ENCODE measurements at regions not wholly inside any gene's neighbourhood (a gene's known extent, or its start where the extent isn't known, plus 50 kb on each side); places are given as distances from the start of the nearest gene placed in this dataset.
"Not testable (repeated sequence)": the region's sequence is repeated elsewhere in the genome, so short reads cannot be mapped to it uniquely, and the experiment has no call there.

DNA sequence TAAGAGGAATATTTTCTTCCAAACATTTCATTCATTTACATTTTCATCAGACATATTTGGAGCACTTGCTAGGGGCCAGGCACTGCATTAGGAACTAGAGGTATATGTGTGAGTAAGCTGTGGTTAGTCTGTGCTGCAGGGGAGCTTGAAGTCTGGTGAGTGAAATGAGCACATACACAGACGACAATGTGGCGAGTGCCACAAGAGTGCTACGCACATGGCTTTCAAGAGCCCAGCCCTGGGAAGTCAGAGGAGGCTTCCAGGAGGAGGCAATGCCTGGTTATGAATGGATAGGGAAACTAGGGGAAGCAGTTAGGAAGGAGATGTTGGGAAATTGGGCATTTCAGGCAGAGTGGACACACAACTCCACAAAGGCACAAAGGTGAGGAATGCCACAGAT lies 171.8 kb downstream of the IER5 start:
- DNase-seq = no peak

DNA sequence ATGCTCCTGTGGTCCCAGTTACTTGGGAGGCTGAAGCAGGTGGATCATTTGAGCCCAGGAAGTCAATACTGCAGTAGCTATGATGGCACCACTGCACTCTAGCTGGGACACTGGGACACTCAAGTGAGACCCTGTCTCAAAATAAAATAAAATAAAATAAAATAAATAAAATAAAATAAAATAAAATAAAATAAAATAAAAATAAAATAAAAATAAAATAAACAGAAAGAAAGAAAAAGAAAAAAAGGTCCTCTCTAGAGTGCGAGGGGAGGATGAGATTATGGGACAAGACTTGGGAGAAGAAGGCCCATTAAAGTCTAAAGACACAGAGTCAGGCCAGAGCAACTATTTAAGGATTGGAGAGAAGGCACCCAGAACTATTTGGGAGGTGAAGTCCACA lies 172.5 kb downstream of the IER5 start:
- DNase-seq = no peak

- DNase-seq = no peak
Observed at GRCh38 chr1:181262069-181262468, 173.6 kb downstream of the IER5 start.

DNA sequence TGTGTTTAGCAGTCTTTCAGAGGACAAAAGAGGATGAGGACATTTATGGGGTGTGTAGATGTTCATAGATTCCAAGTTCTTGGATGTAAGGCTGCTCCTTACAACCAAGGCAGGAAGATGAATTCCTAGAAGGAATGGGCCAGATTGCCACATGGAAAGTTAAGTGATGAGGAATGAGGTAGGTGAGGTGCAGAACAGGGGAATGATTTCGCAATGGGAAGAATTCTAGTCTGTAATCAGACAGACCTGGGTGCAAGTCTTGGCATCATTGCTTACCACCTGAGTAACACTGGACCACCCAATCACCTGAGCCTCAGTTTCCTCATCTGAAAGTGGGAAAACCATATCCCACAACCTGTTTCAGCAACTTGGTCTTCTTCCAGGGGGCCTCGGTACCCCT lies 174.9 kb downstream of the IER5 start:
- DNase-seq = no peak

DNA sequence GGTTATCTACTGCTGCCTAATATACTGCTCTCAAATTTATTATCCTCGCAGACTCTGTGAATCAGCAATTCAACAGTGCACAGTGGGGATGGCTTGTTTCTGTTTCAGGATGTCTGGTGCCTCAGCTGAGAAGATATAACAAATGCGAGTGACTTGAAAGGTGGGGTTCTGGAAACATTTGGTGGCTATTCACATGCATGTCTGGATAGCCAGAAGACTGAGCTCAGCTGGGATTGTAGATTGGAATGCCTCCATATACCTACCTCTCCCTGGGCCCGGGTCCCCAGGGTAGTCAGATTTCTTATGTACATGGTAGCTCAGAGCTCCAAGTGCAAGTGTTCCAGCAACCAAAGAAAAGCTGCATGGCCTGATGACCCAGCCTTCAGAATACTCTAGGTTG lies 176.3 kb downstream of the IER5 start:
- no peak for DNase-seq

- DNase-seq = no peak
Observed at GRCh38 chr1:181284978-181285377, 196.5 kb downstream of the IER5 start.

GRCh38 chr1:181295217-181295616 lies 188.1 kb upstream of the CACNA1E start:
- no peak for DNase-seq

GRCh38 chr1:181296180-181296579 lies 187.1 kb upstream of the CACNA1E start:
- no peak for DNase-seq

GRCh38 chr1:181308098-181308497 lies 175.2 kb upstream of the CACNA1E start:
- DNase-seq = no peak

GRCh38 chr1:181310560-181310959 lies 172.8 kb upstream of the CACNA1E start:
- DNase-seq = no peak

DNA sequence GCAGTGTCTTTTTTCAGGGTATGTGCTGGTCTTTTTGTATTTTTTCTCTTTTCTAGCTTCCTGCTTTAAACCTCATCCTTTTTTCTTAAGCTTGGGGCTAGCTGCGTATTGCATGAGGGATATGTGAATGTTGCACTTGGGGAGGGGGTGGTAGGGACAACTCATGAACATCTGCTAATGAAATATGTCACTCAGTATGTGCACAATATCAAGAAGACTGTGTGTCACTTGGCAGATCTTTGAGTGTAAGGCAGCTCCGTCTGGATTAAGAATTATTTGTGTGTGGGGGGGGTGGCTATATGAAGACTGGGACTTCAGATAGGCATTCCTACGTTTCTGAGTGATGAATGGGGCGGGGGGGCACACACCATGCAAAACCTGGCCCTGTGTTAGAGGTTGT lies 170.4 kb upstream of the CACNA1E start:
- DNase-seq = no peak

GRCh38 chr1:181313466-181313865 lies 169.9 kb upstream of the CACNA1E start:
- no peak for DNase-seq

DNA sequence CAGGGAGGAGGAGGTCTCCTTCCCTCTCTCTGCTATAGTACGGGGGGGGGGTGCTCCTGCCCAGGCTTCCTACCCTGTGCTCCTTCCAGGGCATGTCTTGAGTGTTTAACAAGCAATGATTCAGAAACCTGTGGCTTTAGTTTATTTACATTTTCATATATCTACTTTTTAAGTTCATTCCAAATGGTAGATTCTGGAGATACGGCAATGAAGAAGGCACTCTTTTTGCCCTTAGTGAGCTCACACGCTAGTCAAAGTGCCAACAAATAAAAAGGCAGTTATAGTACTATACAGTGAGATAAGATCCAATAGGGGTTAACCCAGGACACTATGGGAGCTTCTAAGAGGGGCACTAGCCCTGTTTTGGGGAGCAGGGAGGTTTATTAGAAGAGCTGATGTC lies 169.3 kb upstream of the CACNA1E start:
- no peak for DNase-seq

DNA sequence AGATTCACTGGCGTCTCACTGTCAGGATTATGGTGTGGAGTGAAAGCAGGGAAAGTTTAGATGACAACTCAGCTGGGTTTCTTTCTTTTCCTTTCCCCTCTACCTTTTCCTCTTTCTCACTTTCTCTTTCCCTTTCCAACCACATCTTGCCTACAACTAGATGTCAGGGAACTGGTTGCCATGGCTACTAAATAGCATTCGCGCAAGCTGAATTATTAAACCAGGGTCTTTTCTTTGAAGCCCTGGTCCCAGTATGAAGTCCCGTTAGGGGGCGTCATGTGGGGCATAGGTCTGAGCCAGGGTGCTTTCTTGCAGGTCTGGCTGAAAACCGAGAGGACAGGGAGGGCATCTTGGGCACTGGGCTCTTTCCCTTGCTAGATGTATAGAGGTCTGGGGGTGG lies 168.4 kb upstream of the CACNA1E start:
- no peak for DNase-seq

DNA sequence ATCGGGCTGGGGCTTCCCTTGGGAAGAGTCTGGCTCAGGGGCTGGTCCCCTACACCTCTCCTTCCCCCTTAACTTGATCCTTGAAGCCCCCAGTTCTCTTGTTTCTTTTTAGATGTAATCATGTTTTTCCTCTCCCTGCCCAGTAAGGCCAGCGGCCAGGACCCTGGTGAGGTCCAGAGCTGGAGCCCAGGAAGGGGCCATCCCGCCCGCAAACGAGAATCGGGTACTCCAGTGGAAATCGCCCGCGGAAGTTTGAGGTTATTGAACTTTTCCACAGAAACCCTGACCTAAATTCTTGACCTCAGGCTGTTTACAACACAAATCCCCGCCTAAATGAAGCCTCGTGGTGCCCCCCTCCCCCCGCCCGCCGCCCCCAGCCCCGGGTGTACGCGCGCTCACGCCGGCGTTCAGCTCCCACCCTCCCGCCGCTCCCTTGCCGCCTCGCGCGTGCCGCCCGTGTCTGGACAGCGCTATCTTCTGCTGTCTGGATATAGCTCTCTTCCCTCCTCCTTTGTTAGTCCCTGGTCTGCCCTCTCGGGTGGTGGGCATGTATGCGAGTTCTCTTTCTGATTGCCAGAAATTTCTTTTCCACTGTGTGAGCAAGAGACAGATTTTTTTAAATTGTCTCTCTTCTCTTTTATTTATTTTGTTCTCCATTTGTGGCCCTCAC lies 165.9 kb upstream of the CACNA1E start:
- DNase-seq = no peak

DNA sequence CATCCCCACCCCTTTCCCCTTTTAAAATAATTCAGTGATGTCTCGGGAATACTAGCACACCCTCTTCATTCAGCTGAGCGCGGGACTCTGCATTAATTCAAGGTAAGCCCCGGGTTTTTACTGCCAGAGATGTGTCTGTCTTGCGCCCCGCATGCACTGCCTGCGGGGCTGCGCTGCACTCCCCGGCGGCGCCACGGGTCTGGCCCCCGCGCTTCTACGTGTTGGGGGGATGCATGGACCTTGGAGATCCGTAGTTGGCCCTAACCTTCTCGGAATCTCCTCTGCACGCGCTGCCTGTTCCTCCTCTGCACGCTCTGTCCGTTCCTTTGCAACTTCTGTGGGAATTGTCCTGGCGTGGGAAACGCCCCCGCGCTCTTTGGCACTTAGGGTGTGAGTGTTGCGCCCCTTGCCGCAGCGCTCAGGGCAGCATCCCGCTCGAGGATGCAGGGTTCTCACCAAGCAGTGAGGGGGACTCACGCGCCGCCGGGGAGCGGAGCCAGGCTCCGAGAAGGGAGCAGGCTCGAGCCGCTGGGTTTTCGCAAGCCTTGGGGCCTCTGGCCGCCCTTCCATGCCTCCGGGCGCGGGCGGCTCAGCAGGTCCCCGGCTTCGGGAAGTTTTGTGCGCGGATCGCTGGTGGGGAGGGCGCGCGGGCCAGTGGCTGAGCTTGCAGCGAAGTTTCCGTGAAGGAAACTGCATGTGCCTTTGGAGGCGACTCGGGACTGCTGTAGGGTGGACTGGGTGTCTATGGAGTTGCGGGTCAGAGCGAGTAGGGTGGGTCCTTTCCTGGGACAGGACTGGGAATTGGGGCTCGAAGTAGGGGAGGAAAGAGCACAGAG lies 165.1 kb upstream of the CACNA1E start:
- no peak for DNase-seq

DNA sequence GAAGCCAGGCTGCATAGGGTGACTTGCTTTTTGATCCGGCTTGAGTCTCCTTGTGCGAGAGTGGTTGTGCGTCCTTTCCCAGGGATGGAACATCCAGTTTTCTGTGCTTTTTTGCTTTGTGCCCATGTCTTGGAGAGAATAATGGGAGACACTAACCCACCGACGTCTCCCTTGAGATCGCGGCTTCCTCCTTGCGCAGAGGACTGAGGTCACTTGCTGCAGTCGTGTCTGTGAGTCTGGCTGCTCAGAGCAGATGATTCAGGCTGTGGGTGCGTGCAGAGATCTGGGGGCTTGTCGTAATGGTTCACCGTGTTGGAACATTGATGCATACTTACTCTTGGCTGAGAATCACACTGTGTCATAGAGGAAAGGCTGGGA lies 164.5 kb upstream of the CACNA1E start:
- DNase-seq = no peak

DNA sequence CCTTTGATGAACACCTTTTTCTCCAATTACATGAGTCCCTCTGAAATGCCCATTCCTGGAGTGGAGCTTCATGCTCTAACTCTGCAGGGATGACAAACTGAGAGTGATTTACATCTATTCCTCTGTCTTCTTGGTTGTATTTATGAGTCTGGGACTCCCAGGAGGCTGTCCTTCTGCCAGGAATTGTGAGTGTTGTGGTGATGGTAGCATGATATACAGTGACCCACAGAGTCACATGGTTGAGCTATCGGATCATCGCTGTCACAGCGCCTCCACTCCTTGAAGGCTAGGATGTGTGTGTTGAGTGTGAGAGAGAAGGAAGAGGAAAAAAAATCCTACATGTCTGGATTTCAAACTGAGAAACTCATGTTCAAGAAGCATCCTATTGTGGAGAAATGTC lies 163.4 kb upstream of the CACNA1E start:
- no peak for DNase-seq

DNA sequence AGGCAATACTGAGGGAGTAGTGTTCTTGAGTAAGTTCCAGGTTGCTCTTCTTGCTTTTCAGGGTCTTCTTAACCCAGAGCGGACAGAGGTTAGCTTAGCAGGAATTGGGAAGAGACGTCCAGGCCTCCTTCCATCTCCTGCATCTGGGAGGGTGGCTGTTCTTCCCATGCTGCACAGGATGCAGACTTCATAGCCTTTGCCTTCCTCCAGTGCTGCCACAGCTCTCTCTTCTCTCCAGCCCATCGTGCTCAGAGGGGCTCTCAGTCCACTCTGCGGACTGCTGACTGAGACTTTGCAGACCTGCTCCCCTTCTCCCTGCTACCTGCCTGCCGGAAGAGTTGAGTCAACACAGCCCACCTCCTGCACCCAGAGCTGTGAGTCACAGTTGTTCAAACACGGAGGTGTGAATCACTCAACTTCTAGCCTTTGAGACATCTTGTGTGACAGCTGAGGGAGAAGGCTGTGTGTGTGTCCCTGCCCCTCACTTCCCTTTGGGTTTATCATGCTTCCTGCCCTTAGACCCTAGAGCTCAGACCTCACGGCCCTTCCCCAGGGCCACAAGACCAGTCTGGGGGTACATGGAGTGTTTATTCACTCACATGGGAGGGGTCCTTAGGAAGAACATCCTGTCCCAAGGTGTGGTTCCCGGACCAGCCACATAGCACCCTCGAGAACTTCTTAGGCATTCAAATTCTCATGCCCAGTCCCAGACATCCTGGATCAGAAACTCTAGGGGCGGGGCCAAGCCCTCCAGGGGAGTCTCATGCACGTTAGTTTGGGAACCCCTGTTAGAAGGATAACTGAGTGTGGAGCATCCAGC lies 158.3 kb upstream of the CACNA1E start:
- DNase-seq = no peak

- DNase-seq = not testable (repeated sequence)
Observed at GRCh38 chr1:181325765-181326164, 157.6 kb upstream of the CACNA1E start.

DNA sequence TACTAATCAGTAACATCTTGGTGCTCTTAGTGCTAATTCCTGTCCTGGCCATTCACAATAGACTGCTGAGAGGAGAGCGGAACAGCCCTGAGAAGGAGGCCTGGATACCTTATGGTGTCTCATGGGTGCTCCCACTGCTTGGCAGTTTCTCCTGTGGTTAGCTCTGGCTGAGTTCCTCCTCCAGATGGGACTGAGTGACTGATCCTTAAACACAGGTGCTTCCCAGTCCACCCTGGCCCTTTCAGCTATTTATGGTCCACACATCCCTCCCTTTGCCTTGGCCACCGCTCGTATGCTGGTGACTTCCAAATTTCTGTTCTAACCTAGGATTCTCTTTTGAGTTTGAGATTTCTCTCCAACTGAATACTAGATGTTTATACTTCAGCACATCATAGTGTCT lies 157.0 kb upstream of the CACNA1E start:
- no peak for DNase-seq

GRCh38 chr1:181327796-181328195 lies 155.5 kb upstream of the CACNA1E start:
- DNase-seq = no peak

DNA sequence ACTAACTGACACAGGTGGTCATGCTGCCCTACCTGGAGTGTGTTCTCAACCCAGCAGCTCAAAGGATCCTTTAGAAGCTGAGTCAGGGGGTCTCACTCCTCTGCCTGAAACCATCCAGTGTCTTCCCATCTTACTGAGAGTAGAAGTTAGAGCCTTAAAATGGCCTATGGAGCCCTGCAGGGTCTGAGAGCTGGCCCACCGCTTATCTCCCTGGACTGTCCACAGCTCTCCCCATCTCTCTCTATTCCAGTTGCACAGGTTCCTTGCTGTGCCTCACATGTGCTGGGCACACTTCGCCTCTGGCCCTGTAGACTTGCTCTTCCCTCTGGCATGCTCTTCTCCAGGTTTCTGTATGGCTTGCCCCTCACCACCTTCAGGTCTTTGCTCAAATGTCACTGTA lies 148.6 kb upstream of the CACNA1E start:
- DNase-seq = no peak

DNA sequence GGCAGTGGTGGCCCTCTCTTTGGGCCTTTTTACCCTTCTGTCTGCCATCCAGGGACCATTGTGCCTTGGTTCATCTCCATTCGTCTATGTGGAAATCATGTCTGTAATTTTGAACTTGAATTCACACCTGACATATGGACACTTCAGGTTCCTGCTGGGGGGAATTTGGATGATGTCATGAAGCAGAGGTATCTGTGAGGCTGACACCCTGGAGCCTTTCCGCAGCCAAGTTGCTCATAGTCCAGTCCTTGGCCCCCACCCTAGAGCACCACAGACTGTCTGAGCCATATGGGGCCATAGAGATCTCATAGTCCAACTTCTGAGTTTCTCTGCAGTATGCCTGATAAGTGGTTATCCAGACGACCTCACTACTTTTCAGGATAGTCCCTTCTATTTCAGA lies 147.7 kb upstream of the CACNA1E start:
- DNase-seq = no peak

Data from central memory CD4-positive, alpha-beta T cell (primary cell).